ENCODE measurements at regions not wholly inside any gene's neighbourhood (a gene's known extent, or its start where the extent isn't known, plus 50 kb on each side); places are given as distances from the start of the nearest gene placed in this dataset.
A peak's percentile ranks its signal among the peaks of the same experiment; 100 is the strongest.

GRCh38 chr13:62682788-62683187 lies 1267.1 kb upstream of the PCDH20 start:
- no peak for DNase-seq

GRCh38 chr13:62678039-62678438 lies 1262.4 kb upstream of the PCDH20 start:
- DNase-seq: no peak

- DNase-seq: no peak
Observed at GRCh38 chr13:62663767-62664166, 1248.1 kb upstream of the PCDH20 start.

- no peak for DNase-seq
Observed at GRCh38 chr13:62659365-62659764, 1243.7 kb upstream of the PCDH20 start.

- no peak for DNase-seq
Observed at GRCh38 chr13:62653371-62653770, 1237.7 kb upstream of the PCDH20 start.

- DNase-seq: no peak
Observed at GRCh38 chr13:62643799-62644524, 1228.3 kb upstream of the PCDH20 start.

GRCh38 chr13:62643007-62643483 lies 1227.4 kb upstream of the PCDH20 start:
- no peak for DNase-seq

GRCh38 chr13:62635161-62635560 lies 1219.5 kb upstream of the PCDH20 start:
- no peak for DNase-seq

- no peak for DNase-seq
Observed at GRCh38 chr13:62633448-62633847, 1217.8 kb upstream of the PCDH20 start.

- DNase-seq: no peak
Observed at GRCh38 chr13:62631619-62632018, 1216.0 kb upstream of the PCDH20 start.

- no peak for DNase-seq
Observed at GRCh38 chr13:62631124-62631523, 1215.5 kb upstream of the PCDH20 start.

GRCh38 chr13:62629618-62630017 lies 1214.0 kb upstream of the PCDH20 start:
- DNase-seq: no peak

GRCh38 chr13:62627226-62627625 lies 1211.6 kb upstream of the PCDH20 start:
- DNase-seq: no peak

- DNase-seq: no peak
Observed at GRCh38 chr13:62626771-62627170, 1211.1 kb upstream of the PCDH20 start.

GRCh38 chr13:62625214-62625881 lies 1209.7 kb upstream of the PCDH20 start:
- DNase-seq: no peak

GRCh38 chr13:62613819-62614218 lies 1198.2 kb upstream of the PCDH20 start:
- DNase-seq: no peak

- DNase-seq: no peak
Observed at GRCh38 chr13:62611343-62611742, 1195.7 kb upstream of the PCDH20 start.

GRCh38 chr13:62598708-62599107 lies 1183.1 kb upstream of the PCDH20 start:
- DNase-seq: no peak

- no peak for DNase-seq
Observed at GRCh38 chr13:62595976-62596375, 1180.3 kb upstream of the PCDH20 start.

GRCh38 chr13:62593804-62594203 lies 1178.2 kb upstream of the PCDH20 start:
- DNase-seq: peak; percentile 6

GRCh38 chr13:62583466-62583865 lies 1167.8 kb upstream of the PCDH20 start:
- no peak for DNase-seq

GRCh38 chr13:62578402-62578801 lies 1162.8 kb upstream of the PCDH20 start:
- no peak for DNase-seq

- no peak for DNase-seq
Observed at GRCh38 chr13:62564770-62565169, 1149.1 kb upstream of the PCDH20 start.

- DNase-seq: no peak
Observed at GRCh38 chr13:62563251-62563650, 1147.6 kb upstream of the PCDH20 start.

All from hindlimb muscle (tissue), 1 donor.